ENCODE measurements at regions not wholly inside any gene's neighbourhood (a gene's known extent, or its start where the extent isn't known, plus 50 kb on each side); places are given as distances from the start of the nearest gene placed in this dataset.

- Histone ChIP-seq H3K4me3 (replicated peaks in 1 of 3) (no peak overlapping the region), H3K27ac (no peak overlapping the region), H3K36me3 (no peaks in the 10 kb centered on the region), H3K27me3 (no peaks in the 10 kb centered on the region), H3K4me1 (no peaks in the 10 kb centered on the region), H3K9me3 (no peaks in the 10 kb centered on the region)
- TF ChIP-seq CTCF (IDR thresholded peaks at IDR 0.05), result no peak
- no peak for TF ChIP-seq POLR2A (IDR thresholded peaks at IDR 0.05)
- no peak for DNase-seq
- intact Hi-C loops (cut with DNase I), result no loop called here
- WGBS, 2 donors, result 81 to 97% methylated on average over 10 to 14 of the region's 14 CpGs
Measured at GRCh38 chr19:30123119-30123518, 181.1 kb downstream of the URI1 start.

GRCh38 chr19:30123611-30124010, 181.6 kb downstream of the URI1 start:
- no peak overlapping the region for H3K4me3 ChIP-seq (replicated peaks in 1 of 3)
- intact Hi-C loops (cut with DNase I), result no loop called here
- no peak for DNase-seq
- 49 to 62% methylated on average over 9 of the region's 9 CpGs for WGBS, 2 donors
- no peak overlapping the region for H3K27ac ChIP-seq
- H3K9me3 ChIP-seq, result no peaks in the 10 kb centered on the region
- TF ChIP-seq POLR2A (IDR thresholded peaks at IDR 0.05) (no peak), CTCF (IDR thresholded peaks at IDR 0.05) (no peak)
- H3K4me1 ChIP-seq, result no peaks in the 10 kb centered on the region
- H3K27me3 ChIP-seq, result no peaks in the 10 kb centered on the region
- H3K36me3 ChIP-seq, result no peaks in the 10 kb centered on the region

DNA sequence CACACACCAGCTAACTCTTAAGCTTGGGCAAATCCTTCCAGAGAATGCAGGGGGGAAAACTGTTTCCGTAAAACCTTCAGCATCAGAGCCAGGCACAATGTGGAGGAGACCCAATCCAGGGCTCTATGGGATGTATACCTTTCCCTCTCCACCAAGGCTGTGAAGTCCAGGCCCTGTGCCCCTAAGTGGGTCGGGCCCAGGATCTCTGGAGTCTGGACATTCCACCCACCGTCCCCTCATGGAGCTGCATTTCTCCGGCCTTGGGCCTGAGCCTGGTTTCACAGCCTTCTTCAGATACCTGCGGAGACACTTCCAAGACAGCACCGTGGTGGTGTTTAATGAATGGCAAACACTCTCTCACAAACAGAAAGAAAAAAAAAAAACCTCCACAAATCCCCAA, 186.2 kb downstream of the URI1 start:
- WGBS, 2 donors, result 77 to 79% methylated on average over 6 of the region's 6 CpGs
- Histone ChIP-seq H3K4me1 (no peaks in the 10 kb centered on the region), H3K4me3 (replicated peaks in 1 of 3) (no peak overlapping the region), H3K36me3 (no peaks in the 10 kb centered on the region), H3K27me3 (no peaks in the 10 kb centered on the region), H3K9me3 (no peaks in the 10 kb centered on the region), H3K27ac (no peak overlapping the region)
- intact Hi-C loops (cut with DNase I), result no loop called here
- no peak for DNase-seq
- no peak for TF ChIP-seq CTCF (IDR thresholded peaks at IDR 0.05)
- no peak for TF ChIP-seq POLR2A (IDR thresholded peaks at IDR 0.05)

GRCh38 chr19:30130356-30131122, 188.5 kb downstream of the URI1 start:
- Histone ChIP-seq H3K27ac (no peak overlapping the region), H3K9me3 (no peaks in the 10 kb centered on the region), H3K36me3 (no peaks in the 10 kb centered on the region), H3K4me1 (no peaks in the 10 kb centered on the region), H3K4me3 (replicated peaks in 1 of 3) (no peak overlapping the region), H3K27me3 (no peaks in the 10 kb centered on the region)
- intact Hi-C loops (cut with DNase I), result no loop called here
- no peak for DNase-seq
- 78 to 83% methylated on average over 6 of the region's 6 CpGs for WGBS, 2 donors
- TF ChIP-seq POLR2A (IDR thresholded peaks at IDR 0.05) (no peak), CTCF (IDR thresholded peaks at IDR 0.05) (no peak)

- no peak overlapping the region for H3K4me3 ChIP-seq (replicated peaks in 1 of 3)
- intact Hi-C loops (cut with DNase I), result no loop called here
- no peak for TF ChIP-seq POLR2A (IDR thresholded peaks at IDR 0.05)
- TF ChIP-seq CTCF (IDR thresholded peaks at IDR 0.05), result no peak
- H3K4me1 ChIP-seq, result no peaks in the 10 kb centered on the region
- no peaks in the 10 kb centered on the region for H3K9me3 ChIP-seq
- 79 to 90% methylated on average over 5 of the region's 5 CpGs for WGBS, 2 donors
- no peaks in the 10 kb centered on the region for H3K27me3 ChIP-seq
- DNase-seq, result no peak
- H3K36me3 ChIP-seq, result no peaks in the 10 kb centered on the region
- H3K27ac ChIP-seq, result no peak overlapping the region
Measured at GRCh38 chr19:30131246-30131645, 189.2 kb downstream of the URI1 start.

Measured in thyroid gland (tissue), 4 donors.